HUES64 (cell line): ENCODE measurements at regions not wholly inside any gene's neighbourhood (a gene's known extent, or its start where the extent isn't known, plus 50 kb on each side); places are given as distances from the start of the nearest gene placed in this dataset.

Experiments
- H3K27ac ChIP-seq: 2 replicates; pipeline ENCODE4 v1.7.0; 2013; ENCODE audit warnings: low read depth, low read length, inconsistent platforms
- H3K27me3 ChIP-seq: 2 replicates; pipeline ENCODE4 v1.6.1; 2013; ENCODE audit warnings: mild to moderate bottlenecking, low read length; ENCODE audit not compliant: insufficient read depth
- H3K36me3 ChIP-seq: 2 replicates; pipeline ENCODE4 v1.6.1; 2013; ENCODE audit warnings: mild to moderate bottlenecking, low read length; ENCODE audit not compliant: insufficient read depth
- H3K4me1 ChIP-seq: 2 replicates; pipeline ENCODE4 v1.6.1; 2013; ENCODE audit warnings: mild to moderate bottlenecking, low read length, moderate library complexity; ENCODE audit not compliant: insufficient read depth
- H3K4me3 ChIP-seq: 2 replicates; pipeline ENCODE4 v1.5.1; 2013; ENCODE audit warnings: mild to moderate bottlenecking, low read length, moderate library complexity
- H3K9ac ChIP-seq: 2 replicates; pipeline ENCODE4 v1.6.1; 2013; ENCODE audit warnings: mild to moderate bottlenecking, low read depth, low read length
- H3K9me3 ChIP-seq: 2 replicates; pipeline ENCODE4 v1.6.1; 2013; ENCODE audit warnings: low read depth, low read length; ENCODE audit not compliant: insufficient read depth
- WGBS: fragments of 150-250, 120-280 bp; methylation state at CpG from one replicate; pipeline ENCODE4 v1.1.7; 2013; ENCODE audit warnings: missing lambda C conversion rate; 5-methylcytosine and 5-hydroxymethylcytosine counted together

GRCh38 chr6:48057601-48058000 lies 53.4 kb downstream of the PTCHD4 start:
- no peak overlapping the region for H3K27ac ChIP-seq
- peaks cover 11% of the 10 kb centered on the region; the same call in 1 of the 2 replicates for H3K4me1 ChIP-seq
- H3K27me3 ChIP-seq = 0 out of 2 replicates have a peak, but pooled peaks cover 4% of the 10 kb centered on the region
- H3K36me3 ChIP-seq = no peaks in the 10 kb centered on the region
- no peaks in the 10 kb centered on the region for H3K9me3 ChIP-seq
- H3K4me3 ChIP-seq = no peak overlapping the region
- H3K9ac ChIP-seq = no peak overlapping the region

- no peaks in the 10 kb centered on the region for H3K9me3 ChIP-seq
- no peaks in the 10 kb centered on the region for H3K27me3 ChIP-seq
- H3K27ac ChIP-seq = 0 out of 2 replicates have a peak overlapping the region, but pooled peaks have one; percentile 9
- WGBS = 73% methylated on average over 2 of the region's 2 CpGs
- H3K9ac ChIP-seq = no peak overlapping the region
- H3K4me1 ChIP-seq = peaks cover 18% of the 10 kb centered on the region
- H3K4me3 ChIP-seq = no peak overlapping the region
- no peaks in the 10 kb centered on the region for H3K36me3 ChIP-seq
Measured at GRCh38 chr6:48048451-48049146, 62.4 kb downstream of the PTCHD4 start.

DNA sequence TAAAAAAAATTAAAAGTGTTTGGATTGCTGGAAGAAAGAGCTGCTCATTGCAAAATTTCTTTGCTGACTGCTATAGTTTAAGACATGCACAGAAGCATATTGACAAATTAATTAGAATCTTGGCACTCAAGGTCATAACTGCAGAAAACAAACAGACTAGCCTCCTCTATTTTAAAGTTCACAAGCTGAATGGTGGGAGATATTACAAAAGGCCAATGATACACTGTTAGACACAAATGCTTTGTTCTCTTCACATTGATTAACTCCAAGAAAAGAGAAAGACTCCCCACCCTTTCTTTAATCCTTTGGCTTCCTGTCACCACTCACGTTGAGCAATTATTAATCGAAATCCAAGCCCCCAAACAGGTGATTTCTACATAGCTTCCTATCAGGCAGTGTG lies 69.1 kb downstream of the PTCHD4 start:
- WGBS = 80% methylated on average over 2 of the region's 2 CpGs
- H3K27me3 ChIP-seq = no peaks in the 10 kb centered on the region
- no peaks in the 10 kb centered on the region for H3K9me3 ChIP-seq
- H3K4me3 ChIP-seq = no peak overlapping the region
- H3K4me1 ChIP-seq = peaks cover 9% of the 10 kb centered on the region
- no peaks in the 10 kb centered on the region for H3K36me3 ChIP-seq
- no peak overlapping the region for H3K27ac ChIP-seq
- H3K9ac ChIP-seq = no peak overlapping the region

DNA sequence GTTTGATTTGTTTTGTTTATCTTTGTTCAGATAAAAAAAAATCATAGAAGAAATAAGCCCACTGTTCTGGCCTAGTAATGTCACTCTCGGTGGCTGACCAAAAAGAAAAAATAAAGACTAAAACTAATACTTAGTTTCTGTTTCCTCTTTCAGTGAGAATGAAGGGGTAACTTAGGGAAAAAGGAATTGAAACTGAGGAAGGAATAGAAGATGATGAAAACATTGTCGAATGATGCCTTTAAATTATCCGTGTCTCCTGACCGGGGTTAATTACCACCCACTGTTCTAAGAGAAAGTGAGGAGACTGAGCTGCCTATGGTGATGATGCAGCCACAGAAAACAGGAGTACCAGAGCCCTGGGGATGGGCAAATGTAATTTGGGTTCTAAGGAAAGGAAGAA lies 73.1 kb downstream of the PTCHD4 start:
- Histone ChIP-seq H3K27me3 (no peaks in the 10 kb centered on the region), H3K4me3 (no peak overlapping the region)

GRCh38 chr6:48036316-48036715 lies 74.7 kb downstream of the PTCHD4 start:
- Histone ChIP-seq H3K4me1 (no peaks in the 10 kb centered on the region), H3K9ac (no peak overlapping the region), H3K36me3 (no peaks in the 10 kb centered on the region), H3K27ac (no peak overlapping the region), H3K4me3 (no peak overlapping the region), H3K9me3 (no peaks in the 10 kb centered on the region), H3K27me3 (no peaks in the 10 kb centered on the region)
- WGBS = no CpG with 5 or more reads among the region's 1 CpG

More for the DNA sequence above, 73.1 kb downstream of the PTCHD4 start:
- Histone ChIP-seq H3K9ac (no peak overlapping the region), H3K27ac (no peak overlapping the region), H3K9me3 (no peaks in the 10 kb centered on the region), H3K4me1 (no peaks in the 10 kb centered on the region), H3K36me3 (no peaks in the 10 kb centered on the region)
- WGBS = 85% methylated on average over 3 of the region's 4 CpGs

- Histone ChIP-seq H3K4me3 (no peak overlapping the region), H3K36me3 (no peaks in the 10 kb centered on the region), H3K27ac (no peak overlapping the region), H3K9me3 (no peaks in the 10 kb centered on the region), H3K4me1 (no peaks in the 10 kb centered on the region), H3K9ac (no peak overlapping the region), H3K27me3 (no peaks in the 10 kb centered on the region)
- WGBS = 100% methylated on average over 2 of the region's 5 CpGs
Measured at GRCh38 chr6:48032151-48032550, 78.8 kb downstream of the PTCHD4 start.

DNA sequence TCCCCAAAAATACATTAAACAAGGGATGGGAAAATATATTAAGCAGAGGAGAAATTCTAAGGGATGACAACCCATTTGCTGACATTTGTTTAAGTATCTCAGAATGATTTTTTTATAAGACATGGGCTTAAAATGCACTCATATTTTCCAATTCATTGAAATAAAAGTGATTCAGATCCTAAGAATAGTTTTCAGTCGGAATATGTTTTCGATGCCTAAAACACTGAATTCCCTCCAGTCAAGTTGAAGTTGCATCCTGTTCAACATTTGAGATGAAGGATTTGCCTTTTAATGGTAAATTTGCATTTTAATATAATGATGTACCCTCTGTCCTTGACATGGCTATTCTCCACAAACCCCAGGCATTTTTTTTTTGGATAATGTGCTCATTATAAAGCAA lies 79.3 kb downstream of the PTCHD4 start:
- Histone ChIP-seq H3K9ac (no peak overlapping the region), H3K9me3 (no peaks in the 10 kb centered on the region), H3K36me3 (no peaks in the 10 kb centered on the region), H3K27ac (no peak overlapping the region), H3K4me1 (no peaks in the 10 kb centered on the region), H3K4me3 (no peak overlapping the region), H3K27me3 (no peaks in the 10 kb centered on the region)
- 97% methylated on average over 2 of the region's 2 CpGs for WGBS

DNA sequence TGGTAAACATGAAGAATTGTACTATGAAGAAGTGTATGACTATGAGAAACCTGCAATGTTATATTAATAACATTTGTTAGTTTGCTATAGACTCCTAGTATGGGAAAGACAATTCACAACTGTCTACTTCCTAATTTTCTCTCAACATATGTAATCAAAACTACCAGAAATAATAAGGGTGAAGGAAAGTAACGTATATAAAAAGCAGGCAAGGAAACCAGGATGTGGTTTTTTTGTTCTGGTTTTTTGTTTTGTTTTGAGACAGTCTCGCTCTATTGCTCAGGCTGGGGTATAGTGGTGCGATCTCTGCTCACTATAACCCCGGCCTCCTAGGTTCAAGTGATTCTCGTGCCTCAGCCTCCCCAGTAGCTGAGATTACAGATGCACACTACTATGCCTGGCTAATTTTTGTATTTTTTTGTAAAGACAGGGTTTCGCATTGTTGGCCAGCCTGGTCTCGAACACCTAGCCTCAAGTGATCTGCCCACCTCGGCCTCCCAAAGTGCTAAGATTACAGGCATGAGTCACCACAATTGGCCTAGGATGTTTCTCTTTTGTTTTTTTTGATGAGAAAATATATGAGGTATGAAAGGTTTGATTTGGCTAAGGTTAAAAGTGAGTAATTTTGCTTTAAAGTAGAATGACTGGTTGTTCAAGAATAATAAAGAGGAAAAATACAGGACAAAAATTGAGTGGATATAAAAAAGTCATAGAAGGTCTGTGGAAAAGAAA lies 83.1 kb downstream of the PTCHD4 start:
- Histone ChIP-seq H3K9ac (no peak overlapping the region), H3K36me3 (no peaks in the 10 kb centered on the region), H3K27me3 (no peaks in the 10 kb centered on the region), H3K4me1 (peaks cover 2% of the 10 kb centered on the region; the same call in 1 of the 2 replicates), H3K4me3 (no peak overlapping the region), H3K9me3 (no peaks in the 10 kb centered on the region), H3K27ac (no peak overlapping the region)
- WGBS = 72% methylated on average over 8 of the region's 8 CpGs

DNA sequence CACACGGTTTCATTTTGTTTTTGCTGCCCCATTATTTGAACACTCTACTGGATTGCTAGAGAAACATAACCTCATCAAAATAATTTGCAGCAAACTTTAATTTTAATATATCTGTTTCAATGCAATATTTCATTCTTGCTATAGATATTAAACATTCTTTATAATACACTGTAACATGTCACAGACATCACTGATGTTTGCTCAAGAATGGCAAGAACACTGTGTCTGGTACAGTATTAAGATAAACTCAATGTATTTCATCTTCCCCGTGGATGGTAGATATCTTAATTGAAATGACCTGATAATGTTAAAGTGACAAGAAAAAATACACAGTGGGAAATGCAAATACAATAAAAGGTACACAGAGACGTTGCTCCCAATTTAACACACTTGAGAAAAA lies 86.0 kb downstream of the PTCHD4 start:
- peaks cover 2% of the 10 kb centered on the region; the same call in 1 of the 2 replicates for H3K4me1 ChIP-seq
- H3K36me3 ChIP-seq = no peaks in the 10 kb centered on the region
- H3K27ac ChIP-seq = no peak overlapping the region
- WGBS = 98% methylated on average over 2 of the region's 3 CpGs
- H3K27me3 ChIP-seq = no peaks in the 10 kb centered on the region
- no peak overlapping the region for H3K4me3 ChIP-seq
- no peak overlapping the region for H3K9ac ChIP-seq
- H3K9me3 ChIP-seq = no peaks in the 10 kb centered on the region

GRCh38 chr6:48021904-48022303 lies 89.1 kb downstream of the PTCHD4 start:
- Histone ChIP-seq H3K4me3 (no peak overlapping the region), H3K27me3 (no peaks in the 10 kb centered on the region), H3K9ac (no peak overlapping the region), H3K27ac (no peak overlapping the region), H3K36me3 (no peaks in the 10 kb centered on the region), H3K9me3 (no peaks in the 10 kb centered on the region), H3K4me1 (peaks cover 2% of the 10 kb centered on the region; the same call in 1 of the 2 replicates)
- 100% methylated on average over 1 of the region's 1 CpG for WGBS

DNA sequence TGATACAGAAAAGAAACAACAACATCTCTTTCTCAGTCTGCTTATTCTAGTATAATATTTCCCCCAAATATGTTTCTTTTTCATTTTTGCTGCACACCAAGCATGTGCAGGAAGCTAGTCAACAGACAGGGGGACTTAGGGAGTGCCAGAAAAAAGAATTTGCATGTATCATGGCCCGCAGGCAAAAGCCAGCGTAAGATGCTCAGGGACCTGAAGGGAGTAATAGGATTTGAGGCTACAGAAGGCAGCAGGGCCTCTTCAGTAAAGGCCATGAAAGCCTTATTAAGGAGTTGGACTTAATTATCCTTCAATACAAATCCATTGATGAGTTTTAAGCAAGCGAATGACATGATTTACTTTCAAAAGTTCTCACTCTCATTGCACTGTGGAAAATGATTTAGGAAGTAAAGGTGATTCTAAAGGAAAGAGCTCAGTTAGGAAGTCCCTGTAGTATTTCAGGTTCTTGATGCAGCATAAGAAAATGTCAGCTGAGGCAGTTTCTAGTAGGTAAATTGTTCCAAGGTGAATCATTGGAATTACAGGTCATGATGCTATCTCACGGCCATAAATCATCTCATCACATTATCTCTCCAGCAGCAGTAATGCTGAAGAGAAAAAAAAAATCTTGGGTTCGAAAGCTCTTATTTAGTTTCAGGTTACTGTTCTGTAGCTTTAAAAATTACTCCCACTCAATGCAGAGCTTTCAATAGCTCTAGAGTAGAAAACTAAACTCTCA lies 94.8 kb downstream of the PTCHD4 start:
- WGBS = 92% methylated on average over 4 of the region's 5 CpGs
- Histone ChIP-seq H3K9me3 (no peaks in the 10 kb centered on the region), H3K4me3 (no peak overlapping the region), H3K27ac (no peak overlapping the region), H3K9ac (no peak overlapping the region), H3K27me3 (no peaks in the 10 kb centered on the region), H3K4me1 (no peaks in the 10 kb centered on the region), H3K36me3 (no peaks in the 10 kb centered on the region)
